ENCODE measurements at regions not wholly inside any gene's neighbourhood (a gene's known extent, or its start where the extent isn't known, plus 50 kb on each side); places are given as distances from the start of the nearest gene placed in this dataset.

DNA sequence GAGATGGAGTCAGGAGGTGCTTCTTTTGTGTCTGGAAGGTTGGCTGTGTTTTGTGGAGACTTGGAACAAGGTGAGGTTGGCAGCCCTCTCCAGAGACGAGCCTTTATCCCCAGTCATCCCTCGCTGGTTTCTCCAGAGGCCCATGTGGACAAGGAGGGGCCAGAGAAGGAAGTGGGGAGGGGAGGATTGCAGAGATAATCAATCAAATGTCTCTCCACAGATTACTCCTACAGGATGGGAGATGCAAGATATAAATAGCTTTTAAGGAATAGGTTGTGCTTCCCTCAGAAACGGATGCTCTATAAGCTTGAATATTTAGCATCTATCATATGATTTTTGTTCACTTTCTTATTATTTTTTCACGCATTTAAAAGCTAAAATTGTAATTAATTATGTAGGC lies 70.4 kb upstream of the VWDE start:
- Histone ChIP-seq H3K27me3 (no peaks in the 10 kb centered on the region), H3K27ac (no peak overlapping the region), H3K36me3 (no peaks in the 10 kb centered on the region), H3K4me3 (replicated peaks in 1 of 3) (no peak overlapping the region), H3K9me3 (no peaks in the 10 kb centered on the region), H3K4me1 (no peaks in the 10 kb centered on the region)
- no peak for DNase-seq
- TF ChIP-seq POLR2A (IDR thresholded peaks at IDR 0.05), result no peak
- TF ChIP-seq, protein P1, sequence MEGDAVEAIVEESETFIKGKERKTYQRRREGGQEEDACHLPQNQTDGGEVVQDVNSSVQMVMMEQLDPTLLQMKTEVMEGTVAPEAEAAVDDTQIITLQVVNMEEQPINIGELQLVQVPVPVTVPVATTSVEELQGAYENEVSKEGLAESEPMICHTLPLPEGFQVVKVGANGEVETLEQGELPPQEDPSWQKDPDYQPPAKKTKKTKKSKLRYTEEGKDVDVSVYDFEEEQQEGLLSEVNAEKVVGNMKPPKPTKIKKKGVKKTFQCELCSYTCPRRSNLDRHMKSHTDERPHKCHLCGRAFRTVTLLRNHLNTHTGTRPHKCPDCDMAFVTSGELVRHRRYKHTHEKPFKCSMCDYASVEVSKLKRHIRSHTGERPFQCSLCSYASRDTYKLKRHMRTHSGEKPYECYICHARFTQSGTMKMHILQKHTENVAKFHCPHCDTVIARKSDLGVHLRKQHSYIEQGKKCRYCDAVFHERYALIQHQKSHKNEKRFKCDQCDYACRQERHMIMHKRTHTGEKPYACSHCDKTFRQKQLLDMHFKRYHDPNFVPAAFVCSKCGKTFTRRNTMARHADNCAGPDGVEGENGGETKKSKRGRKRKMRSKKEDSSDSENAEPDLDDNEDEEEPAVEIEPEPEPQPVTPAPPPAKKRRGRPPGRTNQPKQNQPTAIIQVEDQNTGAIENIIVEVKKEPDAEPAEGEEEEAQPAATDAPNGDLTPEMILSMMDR (IDR thresholded peaks at IDR 0.05), result no peak
- intact Hi-C loops (cut with DNase I), result no loop called here
- 57 to 77% methylated on average over 4 of the region's 4 CpGs for WGBS, 2 donors

DNA sequence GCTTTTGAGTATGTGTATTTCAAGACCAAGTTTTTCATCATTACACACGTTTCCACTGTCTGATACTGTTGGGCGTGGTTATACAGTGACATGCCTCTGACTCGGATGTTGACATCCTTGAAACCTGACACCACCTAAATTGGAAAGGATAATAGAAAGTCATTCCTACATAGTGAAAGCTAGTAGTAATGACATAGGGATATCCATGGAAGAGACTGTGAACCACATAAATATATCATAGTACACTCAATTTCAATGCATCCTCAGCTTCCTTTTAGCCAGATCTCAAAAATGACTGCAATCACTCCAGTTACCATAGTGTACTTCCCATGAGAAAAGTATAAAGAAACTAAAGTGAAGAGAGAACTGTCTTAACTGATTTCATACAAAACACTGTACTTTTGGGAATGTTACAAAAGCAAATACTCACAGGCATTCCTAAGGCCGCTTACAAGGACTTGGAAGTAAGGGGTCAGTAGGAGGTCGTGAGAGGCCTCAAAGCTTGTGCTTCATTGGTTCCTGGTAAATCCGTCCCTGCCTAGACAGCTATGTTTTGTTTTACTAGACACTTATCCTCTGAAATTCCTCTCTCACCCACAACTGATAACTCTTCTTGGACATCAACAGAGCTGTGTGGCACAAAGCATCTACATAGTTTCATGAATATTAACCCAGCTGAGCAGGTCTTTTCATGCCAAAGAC lies 71.8 kb upstream of the VWDE start:
- Histone ChIP-seq H3K36me3 (no peaks in the 10 kb centered on the region), H3K4me3 (replicated peaks in 1 of 3) (no peak overlapping the region), H3K27ac (no peak overlapping the region), H3K27me3 (no peaks in the 10 kb centered on the region), H3K4me1 (no peaks in the 10 kb centered on the region), H3K9me3 (no peaks in the 10 kb centered on the region)
- TF ChIP-seq, protein P1 (IDR thresholded peaks at IDR 0.05), result no peak
- TF ChIP-seq POLR2A (IDR thresholded peaks at IDR 0.05), result no peak
- DNase-seq, result no peak
- 56 to 64% methylated on average over 6 of the region's 6 CpGs for WGBS, 2 donors
- intact Hi-C loops (cut with DNase I), result no loop called here

DNA sequence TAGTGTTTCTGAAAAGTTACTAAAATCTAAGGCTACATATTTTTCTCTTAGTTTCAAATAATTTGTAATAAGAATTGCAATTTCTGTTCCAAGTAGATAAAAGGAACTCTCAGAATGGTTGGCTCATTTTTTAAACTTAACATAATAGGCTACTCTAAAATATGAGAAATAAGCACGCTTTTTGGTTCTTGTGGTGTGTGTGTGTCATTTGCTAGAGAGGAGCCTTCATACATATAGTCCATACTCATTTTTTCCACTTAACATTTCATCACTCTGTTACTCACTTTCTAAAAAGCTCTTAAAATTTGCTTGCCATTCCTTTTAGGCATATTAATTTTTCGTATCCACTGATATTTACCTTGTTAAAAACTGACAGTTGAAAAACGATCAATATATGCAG lies 74.0 kb upstream of the VWDE start:
- no peaks in the 10 kb centered on the region for H3K4me1 ChIP-seq
- H3K36me3 ChIP-seq, result no peaks in the 10 kb centered on the region
- DNase-seq, result no peak
- no peak overlapping the region for H3K4me3 ChIP-seq (replicated peaks in 1 of 3)
- H3K27me3 ChIP-seq, result no peaks in the 10 kb centered on the region
- no peaks in the 10 kb centered on the region for H3K9me3 ChIP-seq
- TF ChIP-seq, protein P1 (IDR thresholded peaks at IDR 0.05), result no peak
- no peak for TF ChIP-seq POLR2A (IDR thresholded peaks at IDR 0.05)
- H3K27ac ChIP-seq, result no peak overlapping the region
- intact Hi-C loops (cut with DNase I), result no loop called here
- 78 to 89% methylated on average over 3 of the region's 3 CpGs for WGBS, 2 donors

DNA sequence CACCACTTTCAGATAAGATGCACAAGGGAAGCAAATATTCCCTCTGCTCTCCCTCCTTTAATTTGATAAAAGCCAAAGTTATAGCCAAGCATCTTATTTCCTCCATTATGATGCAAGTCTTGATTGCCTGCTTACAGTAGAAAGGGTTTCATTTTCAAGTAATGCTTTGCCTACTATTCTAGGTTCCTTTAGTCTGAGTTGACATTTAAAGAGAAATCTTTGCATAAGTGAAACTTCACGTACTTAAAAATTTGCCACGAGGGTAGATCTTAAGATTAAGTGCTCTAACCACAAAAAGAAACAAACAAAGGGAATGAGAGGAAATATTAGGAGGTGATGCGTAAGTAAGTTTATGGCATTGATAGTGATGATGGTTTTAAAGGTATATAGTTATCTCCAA lies 78.1 kb upstream of the VWDE start:
- Histone ChIP-seq H3K36me3 (no peaks in the 10 kb centered on the region), H3K27me3 (no peaks in the 10 kb centered on the region), H3K9me3 (no peaks in the 10 kb centered on the region), H3K4me3 (replicated peaks in 1 of 3) (no peak overlapping the region), H3K4me1 (no peaks in the 10 kb centered on the region), H3K27ac (no peak overlapping the region)
- 57 to 61% methylated on average over 3 of the region's 3 CpGs for WGBS, 2 donors
- no peak for DNase-seq
- intact Hi-C loops (cut with DNase I), result no loop called here
- TF ChIP-seq, protein P1 (IDR thresholded peaks at IDR 0.05), result no peak
- TF ChIP-seq POLR2A (IDR thresholded peaks at IDR 0.05), result no peak

DNA sequence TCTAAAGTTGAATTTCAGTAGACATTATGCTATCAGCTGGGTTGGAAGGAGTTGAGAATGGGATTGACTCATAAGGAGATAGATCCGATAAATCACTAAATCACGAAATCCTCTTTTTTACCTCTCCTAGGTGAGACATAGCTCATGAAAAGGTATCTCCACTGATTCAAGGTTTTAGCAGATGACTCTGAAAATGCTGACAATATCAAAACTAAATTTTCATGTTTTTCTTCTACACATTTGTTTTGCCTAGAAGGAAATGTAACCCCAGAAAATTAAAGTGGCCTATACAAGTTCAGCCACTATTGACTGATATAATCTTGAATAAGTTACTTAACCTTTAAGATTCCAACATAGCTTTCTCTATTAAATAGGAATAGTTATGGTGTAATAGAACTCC lies 82.2 kb upstream of the VWDE start:
- intact Hi-C loops (cut with DNase I), result no loop called here
- 94 to 97% methylated on average over 2 of the region's 2 CpGs for WGBS, 2 donors
- Histone ChIP-seq H3K9me3 (no peaks in the 10 kb centered on the region), H3K27ac (no peak overlapping the region), H3K36me3 (no peaks in the 10 kb centered on the region), H3K4me1 (no peaks in the 10 kb centered on the region), H3K27me3 (no peaks in the 10 kb centered on the region), H3K4me3 (replicated peaks in 1 of 3) (no peak overlapping the region)
- no peak for TF ChIP-seq POLR2A (IDR thresholded peaks at IDR 0.05)
- TF ChIP-seq, protein P1 (IDR thresholded peaks at IDR 0.05), result no peak
- no peak for DNase-seq
